Smooth muscle cell (in vitro differentiated cells): ENCODE measurements at regions not wholly inside any gene's neighbourhood (a gene's known extent, or its start where the extent isn't known, plus 50 kb on each side); places are given as distances from the start of the nearest gene placed in this dataset.

Experiments used
- DNase-seq: peaks from one replicate; lab custom pipeline; 2025; ENCODE audit not compliant: unreplicated experiment; lab: John Stamatoyannopoulos, UW
- H2AFZ ChIP-seq: fragments of 200-600 bp; sonication (generic); 2 replicates; pipeline ENCODE4 v1.6.0; 2016; ENCODE audit warnings: antibody characterized with exemption, low read depth, mild to moderate bottlenecking
- H3F3A ChIP-seq: fragments of 200-600 bp; sonication (generic); 2 replicates; pipeline ENCODE4 v1.6.0; 2017; ENCODE audit warnings: antibody characterized with exemption, low read depth
- H3K27ac ChIP-seq: fragments of 200-600 bp; sonication (generic); 2 replicates; pipeline ENCODE4 v1.5.1; 2016; ENCODE audit warnings: low read depth, mild to moderate bottlenecking
- H3K27me3 ChIP-seq: fragments of 200-600 bp; sonication (generic); 2 replicates; pipeline ENCODE4 v1.6.1; 2016; ENCODE audit warnings: low read depth, mild to moderate bottlenecking
- H3K36me3 ChIP-seq: fragments of 200-600 bp; sonication (generic); 2 replicates; pipeline ENCODE4 v1.5.1; 2016; ENCODE audit warnings: low read depth
- H3K4me1 ChIP-seq: fragments of 200-600 bp; sonication (generic); 2 replicates; pipeline ENCODE4 v1.5.1; 2016; ENCODE audit warnings: low read depth
- H3K4me2 ChIP-seq: fragments of 200-600 bp; sonication (generic); 2 replicates; pipeline ENCODE4 v1.6.0; 2016; ENCODE audit warnings: mild to moderate bottlenecking
- H3K4me3 ChIP-seq: fragments of 200-600 bp; sonication (generic); 2 replicates; pipeline ENCODE4 v1.5.1; 2016; ENCODE audit warnings: mild to moderate bottlenecking
- H3K79me2 ChIP-seq: fragments of 200-600 bp; sonication (generic); 2 replicates; pipeline ENCODE4 v1.6.0; 2016; ENCODE audit warnings: low read depth, mild to moderate bottlenecking
- H3K9ac ChIP-seq: fragments of 200-600 bp; sonication (generic); 2 replicates; pipeline ENCODE4 v1.6.0; 2016; ENCODE audit warnings: low read depth
- H3K9me3 ChIP-seq: fragments of 200-600 bp; sonication (generic); replicated peaks from 2 replicates; pipeline ENCODE4 v1.5.1; 2016; ENCODE audit warnings: low read depth
- H4K20me1 ChIP-seq: fragments of 200-600 bp; sonication (generic); 2 replicates; pipeline ENCODE4 v1.6.0; 2016; ENCODE audit warnings: low read depth
- CTCF ChIP-seq: fragments of 200-600 bp; sonication (generic); IDR thresholded peaks from 2 replicates; pipeline ENCODE4 v1.5.1; 2017; ENCODE audit warnings: borderline replicate concordance, mild to moderate bottlenecking, antibody characterized with exemption; ENCODE audit not compliant: insufficient read depth, poor library complexity, severe bottlenecking
- WGBS: methylation state at CpG from one replicate; pipeline ENCODE4 v1.1.7; 2016; ENCODE audit warnings: low lambda C conversion rate; 5-methylcytosine and 5-hydroxymethylcytosine counted together

DNA sequence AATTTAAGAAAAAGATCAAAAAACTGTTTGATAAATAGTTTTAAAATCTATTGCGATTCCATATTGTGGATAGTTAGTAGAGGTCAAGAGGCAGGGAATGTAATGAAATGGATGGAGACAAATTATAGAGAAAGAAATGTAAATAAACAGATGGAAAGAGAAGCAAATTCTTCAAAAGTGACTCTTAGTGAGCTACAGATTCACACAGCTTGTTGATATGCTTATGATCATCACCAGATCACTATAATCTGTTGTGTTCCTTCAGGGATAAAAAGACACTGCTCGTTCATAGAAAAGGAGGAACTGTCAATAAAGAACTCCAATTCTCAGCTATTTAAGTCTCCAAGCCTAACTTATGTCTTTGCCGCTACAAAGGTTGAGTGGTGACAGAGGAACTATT is 251.4 kb upstream of the SEMA3C start:
- no peak overlapping the region for H3K9ac ChIP-seq
- no peak overlapping the region for H3K27ac ChIP-seq
- H4K20me1 ChIP-seq: no peaks in the 10 kb centered on the region
- no peaks in the 10 kb centered on the region for H3K36me3 ChIP-seq
- H3K4me1 ChIP-seq: peaks cover 21% of the 10 kb centered on the region
- H3K9me3 ChIP-seq: no peaks in the 10 kb centered on the region
- H3K27me3 ChIP-seq: no peaks in the 10 kb centered on the region
- WGBS: 68% methylated on average over 3 of the region's 3 CpGs
- H3K4me2 ChIP-seq: no peak overlapping the region
- H3K79me2 ChIP-seq: no peaks in the 10 kb centered on the region
- peak overlapping the region; percentile 22 for H2AFZ ChIP-seq
- H3K4me3 ChIP-seq: no peak overlapping the region
- DNase-seq: no peak
- TF ChIP-seq CTCF: no peak
- no peaks in the 10 kb centered on the region for H3F3A ChIP-seq

DNA sequence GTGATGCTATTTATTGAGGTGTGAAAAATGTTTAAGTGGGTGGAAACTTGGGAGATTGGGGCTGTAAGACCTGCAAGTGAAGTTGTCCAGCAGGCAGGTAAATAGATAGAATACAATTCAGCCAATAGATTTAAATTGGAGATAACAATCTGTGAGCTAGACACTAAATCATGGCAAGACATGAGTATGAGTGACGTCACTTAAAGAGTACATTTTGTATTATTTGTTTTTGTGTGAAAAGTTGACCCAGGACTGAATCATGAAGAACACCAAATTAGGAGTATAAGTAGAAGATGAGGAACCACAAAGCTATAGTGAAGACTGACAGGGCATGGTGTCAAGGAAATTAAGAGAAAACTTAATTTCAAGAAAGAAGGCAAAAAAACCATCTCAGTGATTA is 249.1 kb upstream of the SEMA3C start:
- Histone ChIP-seq H3K27ac (no peak overlapping the region), H3K4me1 (no peaks in the 10 kb centered on the region), H4K20me1 (no peaks in the 10 kb centered on the region), H3K9me3 (no peaks in the 10 kb centered on the region), H3F3A (no peaks in the 10 kb centered on the region), H3K27me3 (no peaks in the 10 kb centered on the region), H2AFZ (no peak overlapping the region), H3K9ac (no peak overlapping the region), H3K36me3 (no peaks in the 10 kb centered on the region), H3K79me2 (no peaks in the 10 kb centered on the region), H3K4me2 (no peak overlapping the region), H3K4me3 (no peak overlapping the region)
- DNase-seq: no peak
- no peak for TF ChIP-seq CTCF
- WGBS: 42% methylated on average over 1 of the region's 1 CpG

GRCh38 chr7:81165070-81165469 is 246.2 kb upstream of the SEMA3C start:
- Histone ChIP-seq H3K36me3 (no peaks in the 10 kb centered on the region), H3K79me2 (no peaks in the 10 kb centered on the region), H3K27ac (no peak overlapping the region), H2AFZ (no peak overlapping the region), H3K4me2 (no peak overlapping the region), H3K4me3 (no peak overlapping the region), H3K9me3 (no peaks in the 10 kb centered on the region), H3K27me3 (no peaks in the 10 kb centered on the region), H3K4me1 (no peaks in the 10 kb centered on the region), H3K9ac (no peak overlapping the region), H4K20me1 (no peaks in the 10 kb centered on the region), H3F3A (peaks cover 10% of the 10 kb centered on the region)
- no peak for TF ChIP-seq CTCF
- no peak for DNase-seq
- WGBS: 91% methylated on average over 4 of the region's 4 CpGs

DNA sequence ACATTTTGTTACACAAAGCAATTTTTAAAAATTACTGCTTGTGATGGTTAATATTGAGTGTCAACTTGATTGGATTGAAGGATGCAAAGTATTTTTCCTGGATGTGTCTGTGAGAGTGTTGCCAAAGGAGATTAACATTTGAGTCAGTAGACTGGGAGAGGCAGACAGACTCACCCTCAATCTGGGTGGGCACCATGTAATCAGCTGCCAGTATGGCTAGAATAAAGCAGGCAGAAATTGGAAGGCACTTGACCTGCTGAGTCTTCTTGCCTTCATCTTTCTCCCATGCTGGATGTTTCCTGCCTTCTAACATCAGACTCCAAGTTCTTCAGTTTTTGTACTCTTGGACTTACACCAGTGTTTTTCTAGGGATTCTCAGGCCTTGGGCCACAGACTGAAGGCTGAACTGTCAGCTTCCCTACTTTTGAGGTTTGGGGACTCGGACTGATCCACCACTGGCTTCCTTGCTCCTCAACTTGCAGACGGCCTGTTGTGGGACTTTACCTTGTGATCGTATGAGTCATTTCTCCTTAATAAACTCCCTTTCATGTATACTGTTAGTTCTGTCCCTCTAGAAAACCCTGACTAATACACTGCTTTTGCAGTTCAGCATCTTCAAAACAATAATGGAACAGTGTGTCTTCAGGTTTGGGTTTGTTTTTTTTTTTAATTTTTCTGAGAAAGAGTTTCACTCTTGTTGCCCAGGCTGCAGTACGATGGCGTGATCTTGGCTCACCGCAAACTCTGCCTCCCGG is 244.1 kb upstream of the SEMA3C start:
- Histone ChIP-seq H3K27me3 (no peaks in the 10 kb centered on the region), H3K27ac (peak overlapping the region; percentile 96), H2AFZ (no peak overlapping the region), H3K4me2 (no peak overlapping the region), H3K36me3 (no peaks in the 10 kb centered on the region), H3K9me3 (no peaks in the 10 kb centered on the region), H3K79me2 (no peaks in the 10 kb centered on the region), H4K20me1 (no peaks in the 10 kb centered on the region), H3F3A (peaks cover 10% of the 10 kb centered on the region), H3K9ac (peak overlapping the region; percentile 64), H3K4me3 (no peak overlapping the region), H3K4me1 (peaks cover 4% of the 10 kb centered on the region)
- no peak for TF ChIP-seq CTCF
- 68% methylated on average over 7 of the region's 7 CpGs for WGBS
- no peak for DNase-seq
